ENCODE measurements at regions not wholly inside any gene's neighbourhood (a gene's known extent, or its start where the extent isn't known, plus 50 kb on each side); places are given as distances from the start of the nearest gene placed in this dataset.

GRCh38 chr3:109242187-109242523 lies 74.2 kb downstream of the DPPA2 start:
- TF ChIP-seq CTCF (IDR thresholded peaks at IDR 0.05 in 2 of 3, conservative IDR thresholded peaks at IDR 0.05 in 1 of 3; ENCODE audit: borderline replicate concordance in 1 of 3, insufficient read depth in 1 of 3, low read depth in 2 of 3, low read length in 2 of 3): no peak
- no peak for TF ChIP-seq TCF7L2 (IDR thresholded peaks at IDR 0.05; ENCODE audit: borderline replicate concordance, extremely low read depth, insufficient read depth, insufficient read length)
- no peak for TF ChIP-seq POLR2A (IDR thresholded peaks at IDR 0.05; ENCODE audit: borderline replicate concordance, extremely low read depth, insufficient read depth, insufficient read length)
- no peak for TF ChIP-seq RAD21 (IDR thresholded peaks at IDR 0.05; ENCODE audit: low read depth)
- TF ChIP-seq EZH2 (IDR thresholded peaks at IDR 0.05): no peak
- TF ChIP-seq CBX3 (IDR thresholded peaks at IDR 0.05; ENCODE audit: low read depth): no peak
- no peak for TF ChIP-seq SRF (IDR thresholded peaks at IDR 0.05; ENCODE audit: low read depth)
- no peak for TF ChIP-seq ATF3 (IDR thresholded peaks at IDR 0.05)
- TF ChIP-seq REST (IDR thresholded peaks at IDR 0.05; ENCODE audit: low read depth): no peak
- no peak for TF ChIP-seq POLR2AphosphoS5 (IDR thresholded peaks at IDR 0.05; ENCODE audit: low read depth, low read length)
